ENCODE measurements at regions not wholly inside any gene's neighbourhood (a gene's known extent, or its start where the extent isn't known, plus 50 kb on each side); places are given as distances from the start of the nearest gene placed in this dataset.

GRCh38 chr3:78281381-78281780 is 1241.5 kb downstream of the ROBO2 start:
- H2AFZ ChIP-seq (ENCODE audit: low read depth, low read length): no peak overlapping the region
- POLR2A ChIA-PET: no interaction called here
- intact Hi-C loops (cut with micrococcal nuclease): no loop called here
- dilution Hi-C loops (cut with MboI; ENCODE audit: extremely low pct_ligation_motif_present, low sequenced_read_pairs): no loop called here
- no TSS peak for BruUV-seq (replicated peaks)
- no peaks in the 10 kb centered on the region for H3K36me3 ChIP-seq (ENCODE audit: control insufficient read depth in 2 of 2, extremely low read depth in 1 of 2, insufficient read depth in 2 of 2, low read length in 2 of 2)
- no peaks in the 10 kb centered on the region for H3K9me3 ChIP-seq (replicated peaks; ENCODE audit: control insufficient read depth, insufficient read depth, low read length)
- H3K27me3 ChIP-seq (ENCODE audit: control insufficient read depth in 2 of 2, insufficient read depth in 2 of 2, low read length in 2 of 2): no peaks in the 10 kb centered on the region
- CTCF ChIA-PET: no interaction called here
- H3K4me3 ChIP-seq (replicated peaks in 1 of 3; ENCODE audit: insufficient read depth in 1 of 3, low read depth in 1 of 3, low read length in 3 of 3): no peak overlapping the region
- no peak overlapping the region for H3K9ac ChIP-seq (replicated peaks; ENCODE audit: extremely low read depth, insufficient read depth, low read length)
- FAIRE-seq: no peak
- H3K27ac ChIP-seq (ENCODE audit: insufficient read depth, low read depth, low read length): no peak overlapping the region
- H3K4me1 ChIP-seq (ENCODE audit: control insufficient read depth, extremely low read depth, insufficient read depth, low read length): no peaks in the 10 kb centered on the region
- no peaks in the 10 kb centered on the region for H4K20me1 ChIP-seq (replicated peaks; ENCODE audit: control insufficient read depth, extremely low read depth, insufficient read depth, low read length)
- TF ChIP-seq MYC (IDR thresholded peaks at IDR 0.05; ENCODE audit: low read depth, low read length): no peak
- TF ChIP-seq POLR2AphosphoS5 (IDR thresholded peaks at IDR 0.05; ENCODE audit: insufficient read depth, low read depth, low read length): no peak
- no peak for TF ChIP-seq CTCF (IDR thresholded peaks at IDR 0.05; ENCODE audit: extremely low read depth in 1 of 2, insufficient read depth in 1 of 2, low read depth in 1 of 2, low read length in 2 of 2)
- TF ChIP-seq FOS (IDR thresholded peaks at IDR 0.05; ENCODE audit: borderline replicate concordance, insufficient read depth, low read length): no peak
- no peak for TF ChIP-seq MAX (IDR thresholded peaks at IDR 0.05; ENCODE audit: insufficient read depth, insufficient read length)
- no peak for TF ChIP-seq GATA2 (IDR thresholded peaks at IDR 0.05; ENCODE audit: insufficient read depth, insufficient read length, low read depth, low read length)
- TF ChIP-seq EZH2 (IDR thresholded peaks at IDR 0.05; ENCODE audit: borderline replicate concordance, low read depth, low read length, severe bottlenecking): no peak
- H3K9me1 ChIP-seq (replicated peaks; ENCODE audit: control insufficient read depth, extremely low read depth, insufficient read depth, low read length): no peaks in the 10 kb centered on the region
- DNase-seq (ENCODE audit: low read depth, low spot score): no peak
- H3K79me2 ChIP-seq (ENCODE audit: control insufficient read depth, insufficient read depth, low read length): no peaks in the 10 kb centered on the region
- no peak overlapping the region for H3K4me2 ChIP-seq (ENCODE audit: insufficient read depth, low read length)

Data from endothelial cell of umbilical vein (primary cell).